ENCODE measurements at regions not wholly inside any gene's neighbourhood (a gene's known extent, or its start where the extent isn't known, plus 50 kb on each side); places are given as distances from the start of the nearest gene placed in this dataset.

GRCh38 chr3:34183114-34183513 lies 384.7 kb downstream of the PDCD6IP start:
- DNase-seq (ENCODE audit: low spot score), result no peak

DNA sequence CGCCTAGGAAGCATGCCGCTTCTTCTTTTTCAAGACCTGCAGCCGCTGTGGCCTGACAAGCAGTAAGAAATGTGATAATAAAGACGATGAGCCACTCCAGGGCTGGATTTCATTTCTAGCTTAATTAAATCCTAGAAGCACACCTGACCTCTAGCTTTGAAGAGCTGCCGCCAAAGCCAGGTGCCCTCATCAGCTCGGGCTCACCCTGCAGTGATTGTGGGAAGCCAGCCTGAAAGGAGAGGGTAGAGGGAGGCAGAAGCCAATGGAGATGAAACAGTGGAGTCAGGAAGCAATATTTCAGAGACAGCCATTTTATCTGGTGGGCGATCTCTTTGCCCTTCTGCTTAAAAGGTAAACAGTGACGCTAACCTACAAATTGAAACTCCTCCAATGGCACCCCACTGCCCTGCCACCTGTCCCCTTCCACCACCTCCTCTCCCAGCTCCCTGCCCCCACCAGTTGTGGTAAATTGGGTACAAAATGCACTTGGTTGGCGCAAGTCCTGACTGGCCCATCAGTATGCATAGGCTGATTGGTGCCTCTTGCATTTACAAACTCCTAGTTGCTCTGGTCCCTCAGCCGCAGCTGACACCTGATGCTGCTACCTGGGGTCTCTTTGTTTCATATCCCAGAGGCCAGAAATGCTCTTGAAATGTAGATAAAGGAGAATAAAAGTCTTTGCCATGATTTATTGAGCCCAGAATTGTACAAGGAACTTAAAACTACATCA lies 385.3 kb downstream of the PDCD6IP start:
- no peak for DNase-seq (ENCODE audit: low spot score)

GRCh38 chr3:34185301-34185700 lies 386.9 kb downstream of the PDCD6IP start:
- DNase-seq (ENCODE audit: low spot score), result no peak

GRCh38 chr3:34189133-34189532 lies 390.7 kb downstream of the PDCD6IP start:
- DNase-seq (ENCODE audit: low spot score), result no peak

DNA sequence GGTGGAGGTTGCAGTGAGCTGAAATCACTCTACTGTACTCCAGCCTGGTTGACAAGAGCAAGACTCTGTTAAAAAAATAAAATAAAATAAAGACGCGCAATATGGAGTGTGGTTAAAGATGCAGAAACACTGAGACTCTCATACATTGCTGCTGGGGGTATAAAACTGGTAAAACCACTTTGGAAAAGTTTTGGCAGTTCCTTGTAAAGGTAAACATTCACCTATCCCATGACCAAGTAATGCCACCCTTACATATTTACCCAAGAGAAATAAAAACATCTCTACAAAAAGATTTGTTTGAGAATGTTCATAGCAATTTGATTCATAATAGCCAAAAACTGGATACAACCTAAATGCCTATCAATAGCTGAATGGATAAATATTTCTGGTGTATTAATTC lies 398.5 kb downstream of the PDCD6IP start:
- DNase-seq (ENCODE audit: low spot score), result no peak

- DNase-seq (ENCODE audit: low spot score), result no peak
These were observed 399.9 kb downstream of the PDCD6IP start for GRCh38 chr3:34198309-34198708.

DNA sequence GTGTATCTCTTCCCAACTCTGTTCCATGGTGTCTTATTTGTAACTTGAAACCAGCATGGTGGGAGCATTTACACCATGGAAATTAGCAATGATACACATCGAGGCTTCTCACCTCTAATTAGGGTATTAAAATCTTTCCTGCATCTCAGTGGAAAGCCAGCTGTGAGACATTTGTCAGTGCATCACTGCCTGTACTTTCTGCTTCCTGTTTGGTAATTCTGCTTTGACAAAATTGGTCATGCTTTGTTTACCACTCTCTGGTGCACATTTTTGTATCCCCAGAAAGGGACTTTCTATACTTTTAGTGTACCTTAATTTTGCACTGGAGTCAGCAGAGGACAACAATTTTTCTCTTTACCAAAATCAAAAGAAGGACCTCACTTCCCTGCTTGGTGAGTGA lies 402.1 kb downstream of the PDCD6IP start:
- DNase-seq (ENCODE audit: low spot score), result no peak

GRCh38 chr3:34202975-34203374 lies 404.5 kb downstream of the PDCD6IP start:
- no peak for DNase-seq (ENCODE audit: low spot score)

GRCh38 chr3:34203386-34203785 lies 405.0 kb downstream of the PDCD6IP start:
- DNase-seq (ENCODE audit: low spot score), result no peak

DNA sequence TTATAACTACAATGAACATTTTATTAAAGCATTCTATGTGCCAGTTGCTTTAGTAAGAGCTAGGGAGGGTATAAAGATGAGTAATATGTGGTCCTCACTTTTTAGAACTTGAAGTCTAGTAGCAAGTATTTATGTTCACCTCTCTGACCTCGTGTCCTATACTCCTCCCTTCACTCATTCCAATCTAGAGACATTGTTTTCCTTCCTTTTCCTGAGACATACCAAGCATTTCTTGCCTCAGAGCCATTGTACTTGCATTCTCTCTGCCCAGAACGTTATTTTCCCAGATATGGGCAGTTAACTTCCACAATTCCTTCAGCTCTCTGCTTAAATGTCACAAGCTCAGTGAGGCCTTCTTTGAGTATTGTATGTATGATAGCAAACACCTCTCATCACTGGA lies 408.6 kb downstream of the PDCD6IP start:
- no peak for DNase-seq (ENCODE audit: low spot score)

DNA sequence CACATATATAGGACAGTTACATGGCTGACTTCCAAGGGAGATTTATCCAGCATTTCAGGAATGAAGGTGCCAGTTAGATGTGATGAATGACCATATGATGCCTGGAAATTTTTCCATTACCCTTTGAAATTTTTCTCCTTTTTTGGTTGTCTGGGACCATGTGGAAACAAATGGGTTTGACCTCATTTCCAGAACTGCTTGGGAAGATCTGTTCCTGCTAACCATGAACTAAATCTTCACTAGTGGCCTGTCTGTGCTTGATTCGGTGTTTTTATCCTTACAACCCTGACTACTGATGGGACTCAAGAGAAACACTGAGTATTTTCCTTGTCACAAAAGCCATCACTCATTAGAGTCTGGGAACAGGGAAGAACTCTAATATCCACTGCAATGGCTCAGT lies 409.4 kb downstream of the PDCD6IP start:
- DNase-seq (ENCODE audit: low spot score), result no peak

DNA sequence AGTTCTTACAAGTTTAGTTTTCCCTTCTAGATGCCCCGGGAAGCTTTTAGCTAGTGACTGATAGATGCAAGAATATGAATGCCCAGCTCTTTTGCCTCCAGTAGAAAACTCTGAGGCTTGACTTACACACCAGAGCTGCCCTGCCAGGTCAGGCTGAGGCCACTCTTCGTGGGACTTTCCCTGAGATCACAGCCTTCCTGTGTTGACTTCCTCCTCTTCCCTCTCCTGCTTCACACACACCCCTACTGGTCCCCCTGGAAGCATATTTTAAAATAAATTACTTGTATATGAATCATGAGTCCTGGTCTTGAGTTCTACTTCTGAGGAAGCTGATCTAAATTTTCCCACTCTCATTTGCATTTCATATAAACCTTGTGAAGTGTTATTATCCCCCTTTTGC lies 413.7 kb downstream of the PDCD6IP start:
- DNase-seq (ENCODE audit: low spot score), result no peak

DNA sequence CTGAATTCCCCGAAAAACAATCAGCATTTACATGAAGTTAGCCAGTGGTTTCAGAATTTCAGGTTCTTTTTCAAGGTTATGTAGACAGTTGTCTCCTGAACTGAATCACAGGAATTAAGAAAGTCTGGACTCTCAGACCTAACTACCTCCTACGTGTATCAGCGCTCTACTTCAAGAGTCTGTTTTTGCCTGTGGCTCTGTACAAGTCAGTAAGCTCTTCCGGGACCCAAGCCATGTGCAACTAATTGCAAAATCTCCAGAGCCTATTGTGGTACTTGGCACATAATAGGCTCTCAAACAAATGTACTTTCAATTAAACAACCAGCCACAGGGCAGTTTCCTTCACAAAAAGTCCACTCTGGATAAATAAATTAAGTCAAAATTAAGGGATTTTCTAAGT lies 414.2 kb downstream of the PDCD6IP start:
- DNase-seq (ENCODE audit: low spot score), result no peak

GRCh38 chr3:34213478-34213877 lies 415.0 kb downstream of the PDCD6IP start:
- no peak for DNase-seq (ENCODE audit: low spot score)

DNA sequence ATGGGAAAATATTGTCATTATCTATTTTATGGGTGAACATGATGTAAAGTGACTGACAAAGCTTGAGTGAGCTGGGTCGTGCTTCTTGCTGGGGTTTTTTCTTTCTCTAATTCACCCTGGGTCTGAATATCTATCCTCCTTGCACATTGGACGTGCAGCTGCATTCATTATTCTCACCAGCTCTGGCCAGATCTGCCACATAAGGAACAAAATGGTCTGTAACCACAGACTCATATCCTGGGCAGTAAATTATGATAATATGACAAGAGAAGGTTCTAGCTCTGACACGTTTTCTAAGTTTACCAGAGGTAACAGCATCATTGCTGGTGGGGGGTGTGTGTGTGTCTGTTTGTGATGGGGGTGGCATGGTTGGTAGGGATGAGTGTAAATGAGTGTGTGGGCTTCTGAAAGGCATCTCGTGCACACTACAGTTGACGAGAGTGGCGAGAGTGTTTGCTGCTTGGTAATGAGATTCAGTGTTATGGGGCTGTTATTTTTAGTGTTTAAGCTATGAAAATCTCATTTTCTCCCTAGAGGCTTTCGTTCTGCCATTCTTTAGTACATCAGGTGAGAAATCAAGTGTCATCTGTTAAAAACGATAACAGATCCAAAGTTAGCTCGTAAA lies 418.4 kb downstream of the PDCD6IP start:
- no peak for DNase-seq (ENCODE audit: low spot score)

- DNase-seq (ENCODE audit: low spot score), result no peak
These were observed 420.4 kb downstream of the PDCD6IP start for GRCh38 chr3:34218706-34219385.

DNA sequence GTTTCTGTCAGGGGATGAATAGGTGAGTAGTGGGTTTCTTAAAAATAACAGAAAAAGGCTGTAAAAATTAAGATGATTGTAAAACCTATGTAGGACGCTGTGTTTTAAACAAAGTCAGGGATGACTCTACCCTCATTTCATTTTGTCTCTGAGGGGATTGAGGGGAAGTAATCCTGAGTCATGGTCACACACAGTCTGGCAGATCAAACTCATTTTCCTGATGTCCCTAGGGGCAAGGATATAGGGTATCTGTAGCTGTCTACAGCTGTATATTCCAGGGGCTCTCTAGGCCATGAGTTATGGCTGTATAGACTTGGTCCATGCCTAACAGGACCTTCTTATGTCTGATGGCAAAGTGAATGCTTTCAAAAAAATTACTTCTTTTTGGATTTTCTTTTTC lies 421.1 kb downstream of the PDCD6IP start:
- DNase-seq (ENCODE audit: low spot score), result no peak

- no peak for DNase-seq (ENCODE audit: low spot score)
These were observed 427.5 kb downstream of the PDCD6IP start for GRCh38 chr3:34225821-34226366.

- DNase-seq (ENCODE audit: low spot score), result no peak
These were observed 431.4 kb downstream of the PDCD6IP start for GRCh38 chr3:34229876-34230275.

DNA sequence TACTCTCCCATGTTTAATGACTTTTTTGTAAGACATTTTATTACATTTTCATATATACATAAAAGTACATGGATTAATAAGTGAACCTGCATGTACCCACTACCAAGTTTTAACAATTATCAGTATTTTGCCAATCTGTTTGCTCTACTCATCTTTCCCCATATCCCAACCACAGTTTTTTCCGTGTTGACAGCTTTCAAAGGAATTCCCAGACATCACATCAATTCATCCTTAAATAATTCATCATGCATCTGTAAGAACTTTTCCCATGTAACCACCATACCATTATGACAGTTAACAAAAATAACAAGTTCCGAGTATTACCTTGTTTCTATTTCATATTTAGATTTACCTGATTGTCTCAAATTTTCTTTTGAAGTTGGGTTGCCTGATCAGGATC lies 436.7 kb downstream of the PDCD6IP start:
- DNase-seq (ENCODE audit: low spot score), result no peak

GRCh38 chr3:34237946-34238345 lies 439.5 kb downstream of the PDCD6IP start:
- no peak for DNase-seq (ENCODE audit: low spot score)

GRCh38 chr3:34238407-34238806 lies 440.0 kb downstream of the PDCD6IP start:
- no peak for DNase-seq (ENCODE audit: low spot score)

GRCh38 chr3:34239287-34239686 lies 440.9 kb downstream of the PDCD6IP start:
- no peak for DNase-seq (ENCODE audit: low spot score)

All from H4 (cell line).